Naive thymus-derived CD8-positive, alpha-beta T cell (primary cell): ENCODE measurements at regions not wholly inside any gene's neighbourhood (a gene's known extent, or its start where the extent isn't known, plus 50 kb on each side); places are given as distances from the start of the nearest gene placed in this dataset.
A peak's percentile ranks its signal among the peaks of the same experiment; 100 is the strongest.

Experiments used
- ATAC-seq, 2 donors: fragments of 150-1000 bp; cut with Tn5 transposase in 1 of 2; sonication (Bioruptor Pico), chemical (Tn5 transposase) in 1 of 2; 1 replicate in 1 of 2; 2 replicates in 1 of 2; pipeline ENCODE4 v1.10.0; 2021; ENCODE audit warnings: mild to moderate bottlenecking in 2 of 2, moderate library complexity in 2 of 2
- POLR2A ChIA-PET: fragments of 350-600 bp; sonication (Branson Sonifier 250); formaldehyde crosslinking; loops from one replicate; lab custom pipeline; 2021; ENCODE audit warnings: antibody characterized with exemption; lab: Charles Lee
- DNase-seq, 10 donors: peaks; one replicate each; pipeline versions ENCODE4 v3.0.0 to v3.0.0-alpha.2; 2020 to 2022
- H3K27ac Mint-ChIP-seq, 10 donors: one replicate each; pipeline ENCODE4 v1.8.0; 2020 to 2022; ENCODE audit warnings: mild to moderate bottlenecking in 10 of 10, mixed read lengths in 10 of 10, moderate library complexity in 4 of 10, inconsistent platforms in 1 of 10
- H3K27me3 Mint-ChIP-seq, 5 donors: one replicate each; pipeline ENCODE4 v1.8.0; 2021 to 2022; ENCODE audit warnings: mixed read lengths in 5 of 5
- H3K36me3 Mint-ChIP-seq, 3 donors: one replicate each; pipeline ENCODE4 v1.8.0; 2020 to 2022; ENCODE audit warnings: mixed read lengths in 3 of 3, mild to moderate bottlenecking in 2 of 3, inconsistent platforms in 1 of 3
- H3K4me1 Mint-ChIP-seq, 4 donors: one replicate each; pipeline ENCODE4 v1.8.0; 2021 to 2022; ENCODE audit warnings: mixed read lengths in 4 of 4
- H3K4me3 Mint-ChIP-seq, 10 donors: one replicate each; pipeline ENCODE4 v1.8.0; 2020 to 2022; ENCODE audit warnings: mild to moderate bottlenecking in 10 of 10, mixed read lengths in 10 of 10, moderate library complexity in 6 of 10, inconsistent platforms in 1 of 10
- H3K9me3 Mint-ChIP-seq, 9 donors: one replicate each; pipeline ENCODE4 v1.8.0; 2020 to 2022; ENCODE audit warnings: mixed read lengths in 9 of 9, mild to moderate bottlenecking in 3 of 9, inconsistent platforms in 1 of 9, moderate library complexity in 1 of 9

DNA sequence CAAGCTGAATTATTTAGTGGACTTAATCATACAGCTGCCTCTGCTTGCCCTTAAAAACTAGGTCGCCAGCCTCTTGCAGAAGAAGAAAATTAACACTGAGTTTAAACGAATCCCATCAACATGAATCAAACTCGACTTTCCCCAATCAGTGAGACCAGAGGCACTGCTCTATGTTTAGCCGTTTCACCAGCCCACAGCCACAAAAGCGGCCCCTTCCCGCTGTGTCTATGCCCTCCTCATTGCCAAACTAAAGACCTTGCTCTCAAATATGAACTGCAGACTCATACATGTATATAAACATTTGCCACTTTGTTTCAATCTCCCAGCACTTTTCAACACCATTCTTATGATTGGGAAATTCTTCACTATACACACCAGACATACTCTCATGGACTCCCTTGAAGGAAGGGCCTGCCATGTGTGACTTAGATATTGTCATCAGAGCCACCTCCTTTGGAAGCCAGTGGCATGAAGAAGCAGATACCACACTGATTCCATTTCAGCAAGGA lies 105.8 kb upstream of the ADGRF1 start:
- H3K4me1 Mint-ChIP-seq = no peaks in the 10 kb centered on the region
- H3K4me3 Mint-ChIP-seq = no peak overlapping the region
- POLR2A ChIA-PET = no interaction called here
- peaks cover 0 to 2% (median 0%) of the 10 kb centered on the region in 9 donors for H3K9me3 Mint-ChIP-seq
- H3K27me3 Mint-ChIP-seq = peaks cover 0 to 10% (median 5%) of the 10 kb centered on the region in 5 donors
- no peaks in the 10 kb centered on the region for H3K36me3 Mint-ChIP-seq
- DNase-seq = no peak
- no peak overlapping the region for H3K27ac Mint-ChIP-seq
- no peak for ATAC-seq

DNA sequence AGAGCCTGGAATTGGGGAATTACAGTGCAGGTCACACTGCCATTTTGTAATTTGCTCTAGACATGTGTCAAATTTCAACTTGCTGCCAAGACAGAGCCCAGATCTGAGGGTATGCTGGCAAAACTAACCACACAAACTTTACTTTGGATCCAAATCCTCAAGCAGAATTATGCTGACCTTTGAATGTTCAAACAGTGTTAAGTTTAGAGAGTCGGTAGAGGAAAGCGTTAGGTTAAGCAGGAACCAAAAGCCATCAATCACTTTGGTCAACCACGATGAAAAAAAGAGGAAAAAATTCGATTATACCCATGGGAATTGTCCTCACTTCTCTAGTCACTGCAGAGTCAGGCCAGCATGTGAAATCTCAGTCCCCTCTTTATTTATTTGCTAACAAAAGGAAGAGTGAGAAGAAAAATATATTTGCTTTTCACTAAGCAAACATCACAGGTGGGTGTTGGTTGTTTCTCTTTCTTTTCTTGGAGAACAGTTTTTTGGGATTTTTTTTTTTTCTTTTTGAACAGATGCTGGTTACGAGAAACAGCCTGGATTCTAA lies 105.1 kb upstream of the ADGRF1 start:
- no peak for ATAC-seq
- POLR2A ChIA-PET = no interaction called here
- no peak for DNase-seq
- H3K4me1 Mint-ChIP-seq = no peaks in the 10 kb centered on the region
- peaks cover 0 to 2% (median 0%) of the 10 kb centered on the region in 9 donors for H3K9me3 Mint-ChIP-seq
- H3K4me3 Mint-ChIP-seq = no peak overlapping the region
- H3K27me3 Mint-ChIP-seq = peaks cover 0 to 10% (median 5%) of the 10 kb centered on the region in 5 donors
- no peak overlapping the region for H3K27ac Mint-ChIP-seq
- no peaks in the 10 kb centered on the region for H3K36me3 Mint-ChIP-seq

DNA sequence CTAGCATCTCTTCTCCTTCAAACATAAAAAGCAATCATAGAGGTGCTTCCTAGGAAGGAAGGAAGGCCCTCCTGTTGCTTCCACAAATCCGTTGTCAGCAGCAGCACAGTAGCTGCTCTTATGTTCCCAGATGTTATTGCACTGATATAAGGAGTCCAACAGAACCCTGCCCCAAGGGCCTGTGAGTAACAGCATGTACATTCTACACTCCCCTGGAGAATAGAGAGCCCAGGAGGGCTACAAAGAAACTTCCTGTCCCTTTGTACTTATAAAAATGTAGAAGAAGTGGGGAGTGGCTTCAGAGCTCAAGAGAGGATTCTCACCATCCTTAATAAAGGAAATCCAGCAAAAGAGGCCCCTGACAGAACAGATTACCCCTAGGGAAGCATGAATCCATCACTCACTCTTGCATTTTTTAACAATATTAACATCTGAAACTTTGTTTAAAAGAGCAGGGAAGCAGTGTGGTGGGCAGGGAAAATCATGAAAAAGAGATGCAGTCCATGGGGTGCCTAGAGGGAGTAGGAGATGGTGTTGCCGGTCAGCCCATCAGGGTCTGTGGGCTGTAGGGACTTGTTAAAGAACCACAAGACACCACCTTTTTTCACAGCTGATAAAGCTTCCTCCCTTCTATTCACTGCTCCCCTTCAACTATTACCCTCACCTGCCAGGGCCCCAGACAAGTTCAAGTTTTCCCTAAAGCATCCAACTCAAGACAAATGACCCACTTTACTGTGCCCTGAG lies 104.5 kb upstream of the ADGRF1 start:
- Mint-ChIP-seq H3K4me1 (no peaks in the 10 kb centered on the region), H3K27me3 (peaks cover 0 to 10% (median 5%) of the 10 kb centered on the region in 5 donors), H3K9me3 (peaks cover 0 to 2% (median 0%) of the 10 kb centered on the region in 9 donors), H3K36me3 (no peaks in the 10 kb centered on the region), H3K27ac (no peak overlapping the region), H3K4me3 (no peak overlapping the region)
- ATAC-seq (no peak), DNase-seq (no peak)
- POLR2A ChIA-PET = no interaction called here

DNA sequence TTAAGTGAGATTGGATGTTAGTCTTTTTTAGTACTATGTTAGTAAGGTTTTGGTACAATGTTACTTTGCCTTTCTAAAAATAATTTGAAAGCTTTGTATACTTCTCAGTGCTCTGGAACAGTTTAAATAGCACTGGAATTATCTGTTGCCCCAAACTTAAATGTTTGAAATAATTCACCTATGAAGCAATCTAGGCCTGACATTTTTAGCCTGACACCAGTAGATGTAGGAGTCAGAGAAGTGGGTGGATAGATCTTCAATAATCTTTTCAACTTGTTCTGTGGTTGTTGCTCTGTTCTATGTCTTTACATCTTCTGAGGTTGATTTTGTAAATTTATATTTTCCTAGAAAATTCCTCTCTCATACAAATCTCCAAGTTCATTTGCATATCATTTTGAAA lies 103.1 kb upstream of the ADGRF1 start:
- peak overlapping the region in 1 of 10 donors; percentile 20 for H3K27ac Mint-ChIP-seq
- no peaks in the 10 kb centered on the region for H3K4me1 Mint-ChIP-seq
- no peak for DNase-seq
- POLR2A ChIA-PET = no interaction called here
- no peak for ATAC-seq
- H3K36me3 Mint-ChIP-seq = no peaks in the 10 kb centered on the region
- peaks cover 0 to 2% (median 0%) of the 10 kb centered on the region in 9 donors for H3K9me3 Mint-ChIP-seq
- H3K27me3 Mint-ChIP-seq = peaks cover 0 to 6% (median 3%) of the 10 kb centered on the region in 5 donors
- H3K4me3 Mint-ChIP-seq = no peak overlapping the region

DNA sequence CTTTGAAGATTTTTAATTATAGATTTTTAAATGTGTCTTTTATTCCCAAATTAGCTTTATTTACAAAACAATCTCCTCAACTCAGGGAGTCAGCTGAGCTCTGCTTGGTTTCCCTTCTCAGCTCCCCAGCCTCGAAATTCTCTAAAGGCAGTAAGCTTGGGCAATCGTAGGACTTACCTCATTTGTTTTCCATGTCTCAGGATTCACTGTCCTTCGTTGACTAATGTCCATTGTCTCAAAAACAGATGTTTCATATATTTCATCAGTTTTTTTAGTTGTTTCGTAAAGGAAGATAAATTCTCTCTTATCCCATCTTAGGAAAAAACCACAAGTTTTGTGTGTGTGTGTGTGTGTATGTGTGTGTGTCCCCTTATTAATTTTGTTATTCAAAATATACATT lies 102.2 kb upstream of the ADGRF1 start:
- Mint-ChIP-seq H3K9me3 (peaks cover 0 to 1% (median 0%) of the 10 kb centered on the region in 9 donors), H3K4me1 (no peaks in the 10 kb centered on the region), H3K36me3 (no peaks in the 10 kb centered on the region), H3K27me3 (peaks cover 0 to 3% (median under 1%) of the 10 kb centered on the region in 5 donors), H3K27ac (no peak overlapping the region), H3K4me3 (no peak overlapping the region)
- POLR2A ChIA-PET = no interaction called here
- ATAC-seq (no peak), DNase-seq (no peak)

DNA sequence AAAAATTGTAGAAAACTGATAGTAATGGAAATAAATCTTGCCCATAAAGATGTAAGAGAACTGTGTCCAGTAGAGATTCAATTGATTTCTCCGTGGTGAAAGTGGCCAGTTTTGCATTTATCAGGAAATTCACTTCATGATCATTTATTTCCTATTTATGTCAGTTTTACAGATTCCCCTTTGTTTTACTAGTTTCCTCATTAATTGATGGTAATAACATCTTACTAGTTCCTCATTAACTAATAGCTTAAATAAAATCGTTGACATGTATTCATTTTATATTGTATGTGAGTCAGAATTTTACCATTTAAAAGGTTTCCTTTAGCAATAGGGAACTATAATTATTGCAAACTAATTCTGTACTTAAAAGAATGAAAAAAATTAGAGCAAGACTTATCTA lies 99.8 kb upstream of the ADGRF1 start:
- POLR2A ChIA-PET = no interaction called here
- ATAC-seq (no peak), DNase-seq (no peak)
- H3K27ac Mint-ChIP-seq = no peak overlapping the region
- H3K4me1 Mint-ChIP-seq = peaks cover 0 to 2% (median 0%) of the 10 kb centered on the region in 4 donors
- H3K9me3 Mint-ChIP-seq = peaks cover 0 to 1% (median 0%) of the 10 kb centered on the region in 9 donors
- no peak overlapping the region for H3K4me3 Mint-ChIP-seq
- H3K27me3 Mint-ChIP-seq = peaks cover 0 to 4% (median 0%) of the 10 kb centered on the region in 5 donors
- H3K36me3 Mint-ChIP-seq = no peaks in the 10 kb centered on the region

DNA sequence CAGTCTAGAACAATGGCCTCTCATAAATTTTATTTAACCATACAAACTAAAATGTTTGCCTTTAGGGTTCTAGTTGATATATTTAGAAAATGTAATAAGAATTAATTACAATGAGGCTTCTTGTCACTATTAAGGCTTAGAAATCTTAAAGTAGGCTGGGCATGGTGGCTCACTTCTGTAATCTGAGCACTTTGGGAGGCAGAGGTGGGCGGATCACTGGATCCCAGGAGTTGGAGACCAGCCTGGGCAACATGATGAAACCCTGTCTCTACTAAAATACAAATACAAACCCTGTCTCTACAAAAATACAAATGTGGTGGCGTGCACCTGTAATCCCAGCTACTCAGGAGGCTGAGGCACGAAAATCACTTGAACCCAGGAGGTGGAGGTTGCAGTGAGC lies 99.0 kb upstream of the ADGRF1 start:
- POLR2A ChIA-PET = no interaction called here
- H3K4me3 Mint-ChIP-seq = no peak overlapping the region
- H3K9me3 Mint-ChIP-seq = peaks cover 0 to 1% (median 0%) of the 10 kb centered on the region in 9 donors

DNA sequence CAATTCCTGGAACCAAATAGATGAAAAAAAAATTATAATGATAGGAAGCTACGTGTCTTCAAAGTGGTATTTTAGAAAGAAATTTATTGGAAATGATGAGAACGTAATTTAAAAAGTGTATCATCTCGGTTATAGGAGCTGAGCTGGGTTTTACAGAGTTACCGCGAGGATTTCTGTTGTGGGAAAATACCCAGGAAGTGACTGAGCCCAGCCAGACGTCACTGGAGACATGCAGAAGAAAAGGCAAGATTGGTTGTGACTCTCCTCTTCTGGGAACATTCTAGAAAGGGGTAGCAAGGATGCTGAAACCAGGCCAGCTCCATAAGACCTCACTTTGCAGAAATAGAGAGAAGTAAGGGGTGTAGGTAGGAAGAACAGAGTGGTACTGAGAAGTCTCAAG lies 95.9 kb upstream of the ADGRF1 start:
- Mint-ChIP-seq H3K4me3 (no peak overlapping the region), H3K27ac (no peak overlapping the region), H3K9me3 (no peaks in the 10 kb centered on the region), H3K27me3 (peaks cover 3 to 10% (median 5%) of the 10 kb centered on the region in 5 donors), H3K4me1 (peaks cover 0 to 3% (median under 1%) of the 10 kb centered on the region in 4 donors), H3K36me3 (no peaks in the 10 kb centered on the region)
- ATAC-seq (peak in 1 of 2 donors; percentile 39), DNase-seq (peak in 1 of 10 donors; percentile 4)
- POLR2A ChIA-PET = no interaction called here

More for the DNA sequence above, 99.0 kb upstream of the ADGRF1 start:
- Mint-ChIP-seq H3K4me1 (peaks cover 0 to 2% (median 0%) of the 10 kb centered on the region in 4 donors), H3K36me3 (no peaks in the 10 kb centered on the region), H3K27me3 (peaks cover 0 to 3% (median 2%) of the 10 kb centered on the region in 5 donors), H3K27ac (no peak overlapping the region)
- DNase-seq = no peak
- ATAC-seq = no peak

DNA sequence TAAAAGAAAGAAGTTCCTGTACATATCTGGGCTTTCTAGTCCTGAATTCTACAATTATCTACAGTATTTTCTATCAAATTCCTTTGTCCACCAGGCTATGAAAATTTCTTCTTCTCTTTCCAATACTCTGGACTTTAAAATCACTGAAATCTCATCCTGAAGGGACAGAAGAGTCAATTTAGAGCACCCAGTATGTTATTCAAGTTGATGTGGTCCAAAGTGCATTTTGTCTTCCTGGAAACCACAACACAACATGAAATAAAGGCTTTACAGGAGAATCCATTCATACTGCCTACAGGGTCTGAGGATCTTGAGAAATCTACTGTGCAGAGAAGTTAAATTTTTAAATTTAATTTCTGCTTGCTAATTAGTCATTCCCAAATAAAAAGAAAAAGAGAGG lies 94.9 kb upstream of the ADGRF1 start:
- DNase-seq (no peak), ATAC-seq (no peak)
- Mint-ChIP-seq H3K27me3 (peaks cover 3 to 15% (median 7%) of the 10 kb centered on the region in 5 donors), H3K36me3 (no peaks in the 10 kb centered on the region), H3K27ac (no peak overlapping the region), H3K4me3 (no peak overlapping the region), H3K9me3 (no peaks in the 10 kb centered on the region), H3K4me1 (peaks cover 0 to 3% (median under 1%) of the 10 kb centered on the region in 4 donors)
- POLR2A ChIA-PET = no interaction called here

DNA sequence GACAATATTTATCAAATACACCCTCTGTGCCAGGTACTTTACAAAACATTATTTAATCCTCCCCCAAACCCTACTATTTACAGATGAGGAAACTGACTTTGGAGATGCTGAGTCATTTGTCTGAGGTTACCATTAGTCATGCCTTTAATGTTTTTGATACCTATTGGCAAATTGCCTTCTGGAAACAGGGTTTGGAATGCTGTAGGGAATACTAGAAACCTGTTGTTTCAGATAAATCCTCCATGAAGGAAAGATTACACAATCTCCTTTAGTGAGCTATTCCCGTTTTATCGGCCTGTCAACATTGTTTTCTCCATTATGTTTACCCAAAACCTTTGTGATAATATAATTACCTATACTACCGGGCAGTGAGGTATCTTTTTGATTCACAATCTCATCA lies 93.6 kb upstream of the ADGRF1 start:
- POLR2A ChIA-PET = no interaction called here

DNA sequence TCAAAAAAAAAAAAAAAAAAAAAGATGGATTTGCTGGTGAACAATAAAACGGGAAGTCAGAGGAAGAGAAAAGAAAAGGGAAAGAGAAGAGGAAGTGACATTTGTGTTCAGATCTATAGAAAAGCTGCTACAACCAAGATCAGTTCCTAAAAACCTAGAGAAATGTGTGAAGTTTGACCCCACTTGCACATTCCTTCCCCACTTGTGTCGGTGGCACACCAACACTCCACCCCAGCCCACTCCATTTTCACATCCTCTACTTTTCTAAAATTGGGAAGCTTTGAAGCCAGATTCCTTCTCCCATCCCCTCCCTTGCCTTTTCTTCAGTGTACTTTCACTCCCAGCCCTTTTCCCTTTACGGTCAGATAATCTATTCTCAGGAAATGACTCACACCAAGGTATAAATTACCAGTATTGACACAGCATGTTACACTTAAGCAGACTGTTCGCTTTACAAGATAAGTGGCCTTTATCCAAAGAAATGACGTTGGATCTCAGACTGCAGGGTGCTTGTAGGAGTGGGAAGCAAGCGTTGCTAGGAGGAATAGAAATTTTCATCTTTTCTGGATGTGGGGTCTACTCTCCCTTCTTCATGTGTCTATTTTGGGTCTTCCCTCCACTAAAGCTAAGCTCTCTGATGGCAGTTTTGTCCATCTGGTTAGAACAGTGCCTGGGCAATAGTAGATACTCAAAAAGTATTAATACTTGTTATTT lies 92.5 kb upstream of the ADGRF1 start:
- no peak overlapping the region for H3K27ac Mint-ChIP-seq
- no peak overlapping the region for H3K4me3 Mint-ChIP-seq
- no peak for DNase-seq
- H3K27me3 Mint-ChIP-seq = peaks cover 3 to 15% (median 7%) of the 10 kb centered on the region in 5 donors
- H3K4me1 Mint-ChIP-seq = peaks cover 0 to 3% (median under 1%) of the 10 kb centered on the region in 4 donors
- no peaks in the 10 kb centered on the region for H3K9me3 Mint-ChIP-seq
- POLR2A ChIA-PET = no interaction called here
- H3K36me3 Mint-ChIP-seq = no peaks in the 10 kb centered on the region
- no peak for ATAC-seq

More for the DNA sequence above, 93.6 kb upstream of the ADGRF1 start:
- H3K27me3 Mint-ChIP-seq = peaks cover 3 to 15% (median 7%) of the 10 kb centered on the region in 5 donors
- DNase-seq (no peak), ATAC-seq (no peak)
- no peak overlapping the region for H3K27ac Mint-ChIP-seq
- H3K4me1 Mint-ChIP-seq = peaks cover 0 to 3% (median under 1%) of the 10 kb centered on the region in 4 donors
- no peaks in the 10 kb centered on the region for H3K36me3 Mint-ChIP-seq
- H3K4me3 Mint-ChIP-seq = no peak overlapping the region
- H3K9me3 Mint-ChIP-seq = no peaks in the 10 kb centered on the region

DNA sequence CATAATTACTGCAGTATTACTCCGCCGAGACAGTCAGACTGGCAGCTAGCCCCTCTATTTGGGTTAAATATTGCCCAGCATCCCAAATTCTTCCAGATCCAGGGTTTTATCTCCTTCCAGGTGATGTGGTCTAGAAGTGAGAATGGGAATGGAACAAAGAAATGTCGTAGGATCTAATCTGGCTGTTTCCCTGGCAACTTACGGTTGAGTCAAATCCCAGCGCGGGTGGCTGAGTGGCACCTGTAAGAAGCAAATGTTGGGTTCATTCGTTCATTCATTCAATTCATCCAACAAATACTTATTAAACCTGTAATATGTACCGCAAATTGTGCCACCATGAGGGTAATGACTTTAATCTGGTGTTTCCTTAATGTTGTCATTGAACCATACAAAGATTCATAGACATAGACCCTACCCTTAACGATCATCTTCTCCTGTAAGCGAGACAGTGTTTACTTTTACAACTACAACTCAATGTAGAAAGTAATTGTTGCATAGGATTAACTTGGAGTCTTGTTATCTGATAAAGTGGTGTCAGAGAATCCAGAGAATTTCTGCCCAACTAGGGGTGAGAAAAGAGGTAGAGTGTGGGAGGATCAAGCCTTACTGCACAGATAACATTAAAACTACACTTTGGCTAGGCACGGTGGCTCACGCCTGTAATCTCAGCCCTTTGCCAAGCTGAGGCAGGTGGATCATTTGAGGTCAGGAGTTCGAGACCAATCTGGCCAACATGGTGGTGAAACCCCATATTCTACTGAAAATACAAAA lies 91.3 kb upstream of the ADGRF1 start:
- H3K36me3 Mint-ChIP-seq = no peaks in the 10 kb centered on the region
- POLR2A ChIA-PET = no interaction called here
- no peaks in the 10 kb centered on the region for H3K9me3 Mint-ChIP-seq
- no peak overlapping the region for H3K27ac Mint-ChIP-seq
- DNase-seq (no peak), ATAC-seq (no peak)
- H3K4me1 Mint-ChIP-seq = peaks cover 0 to 3% (median under 1%) of the 10 kb centered on the region in 4 donors
- H3K27me3 Mint-ChIP-seq = peaks cover 3 to 15% (median 7%) of the 10 kb centered on the region in 5 donors
- no peak overlapping the region for H3K4me3 Mint-ChIP-seq
